ENCODE measurements at regions not wholly inside any gene's neighbourhood (a gene's known extent, or its start where the extent isn't known, plus 50 kb on each side); places are given as distances from the start of the nearest gene placed in this dataset.

DNA sequence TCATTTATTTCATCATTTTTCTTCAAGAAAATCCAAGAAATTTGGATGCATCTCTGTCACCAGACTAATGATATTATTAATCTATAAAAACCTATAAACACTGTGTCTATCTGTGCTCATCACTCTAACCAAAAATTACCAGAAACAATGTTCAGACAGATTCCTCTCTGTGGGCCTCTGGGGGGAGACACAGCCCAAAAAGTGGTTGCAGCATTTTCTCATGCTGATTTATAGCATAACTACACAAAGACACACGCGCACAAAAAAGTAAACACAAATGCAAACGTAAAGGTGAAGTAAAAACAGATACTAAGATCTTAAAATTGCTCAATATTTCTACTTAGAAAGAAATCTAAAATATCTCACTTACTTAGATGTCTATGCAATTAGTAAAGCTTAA is 976.0 kb downstream of the GBE1 start:
- no peaks in the 10 kb centered on the region for H3K4me1 ChIP-seq (replicated peaks in 1 of 2; ENCODE audit: control insufficient read depth in 2 of 2, insufficient read depth in 2 of 2, low read length in 2 of 2)
- H3K4me2 ChIP-seq (ENCODE audit: insufficient read depth, low read length): no peak overlapping the region
- no peaks in the 10 kb centered on the region for H3K27me3 ChIP-seq (ENCODE audit: control insufficient read depth in 2 of 2, insufficient read depth in 2 of 2, low read length in 2 of 2)
- H3K79me2 ChIP-seq (ENCODE audit: control insufficient read depth, insufficient read depth, low read length): no peaks in the 10 kb centered on the region
- no peak overlapping the region for H2AFZ ChIP-seq (ENCODE audit: low read depth, low read length)
- no TSS peak for BruUV-seq (replicated peaks)
- H3K4me3 ChIP-seq: no peak overlapping the region
- TF ChIP-seq ZSCAN32 (CRISPR knock-in tag; IDR thresholded peaks at IDR 0.05): no peak
- no peak for TF ChIP-seq FIP1L1 (IDR thresholded peaks at IDR 0.05; ENCODE audit: low read depth, low read length, poor library complexity, severe bottlenecking)
- no peak for TF ChIP-seq DEAF1 (CRISPR knock-in tag; IDR thresholded peaks at IDR 0.05)
- no peak for TF ChIP-seq ESRRA (IDR thresholded peaks at IDR 0.05; ENCODE audit: borderline replicate concordance, low read depth)
- no peak for TF ChIP-seq SREBF2 (CRISPR knock-in tag; IDR thresholded peaks at IDR 0.05)
- TF ChIP-seq ZNF133 (CRISPR knock-in tag; IDR thresholded peaks at IDR 0.05): no peak
- TF ChIP-seq, protein P1, sequence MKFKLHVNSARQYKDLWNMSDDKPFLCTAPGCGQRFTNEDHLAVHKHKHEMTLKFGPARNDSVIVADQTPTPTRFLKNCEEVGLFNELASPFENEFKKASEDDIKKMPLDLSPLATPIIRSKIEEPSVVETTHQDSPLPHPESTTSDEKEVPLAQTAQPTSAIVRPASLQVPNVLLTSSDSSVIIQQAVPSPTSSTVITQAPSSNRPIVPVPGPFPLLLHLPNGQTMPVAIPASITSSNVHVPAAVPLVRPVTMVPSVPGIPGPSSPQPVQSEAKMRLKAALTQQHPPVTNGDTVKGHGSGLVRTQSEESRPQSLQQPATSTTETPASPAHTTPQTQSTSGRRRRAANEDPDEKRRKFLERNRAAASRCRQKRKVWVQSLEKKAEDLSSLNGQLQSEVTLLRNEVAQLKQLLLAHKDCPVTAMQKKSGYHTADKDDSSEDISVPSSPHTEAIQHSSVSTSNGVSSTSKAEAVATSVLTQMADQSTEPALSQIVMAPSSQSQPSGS (CRISPR knock-in tag; IDR thresholded peaks at IDR 0.05): no peak
- TF ChIP-seq THRAP3 (IDR thresholded peaks at IDR 0.05; ENCODE audit: borderline replicate concordance): no peak
- no peak for TF ChIP-seq MXI1 (IDR thresholded peaks at IDR 0.05; ENCODE audit: low read depth, low read length)
- no peak for TF ChIP-seq HCFC1 (IDR thresholded peaks at IDR 0.05; ENCODE audit: low read depth, low read length)
- no peak for TF ChIP-seq ZBTB17 (CRISPR knock-in tag; IDR thresholded peaks at IDR 0.05)
- TF ChIP-seq RB1 (IDR thresholded peaks at IDR 0.05; ENCODE audit: low read depth): no peak
- TF ChIP-seq, protein P2, sequence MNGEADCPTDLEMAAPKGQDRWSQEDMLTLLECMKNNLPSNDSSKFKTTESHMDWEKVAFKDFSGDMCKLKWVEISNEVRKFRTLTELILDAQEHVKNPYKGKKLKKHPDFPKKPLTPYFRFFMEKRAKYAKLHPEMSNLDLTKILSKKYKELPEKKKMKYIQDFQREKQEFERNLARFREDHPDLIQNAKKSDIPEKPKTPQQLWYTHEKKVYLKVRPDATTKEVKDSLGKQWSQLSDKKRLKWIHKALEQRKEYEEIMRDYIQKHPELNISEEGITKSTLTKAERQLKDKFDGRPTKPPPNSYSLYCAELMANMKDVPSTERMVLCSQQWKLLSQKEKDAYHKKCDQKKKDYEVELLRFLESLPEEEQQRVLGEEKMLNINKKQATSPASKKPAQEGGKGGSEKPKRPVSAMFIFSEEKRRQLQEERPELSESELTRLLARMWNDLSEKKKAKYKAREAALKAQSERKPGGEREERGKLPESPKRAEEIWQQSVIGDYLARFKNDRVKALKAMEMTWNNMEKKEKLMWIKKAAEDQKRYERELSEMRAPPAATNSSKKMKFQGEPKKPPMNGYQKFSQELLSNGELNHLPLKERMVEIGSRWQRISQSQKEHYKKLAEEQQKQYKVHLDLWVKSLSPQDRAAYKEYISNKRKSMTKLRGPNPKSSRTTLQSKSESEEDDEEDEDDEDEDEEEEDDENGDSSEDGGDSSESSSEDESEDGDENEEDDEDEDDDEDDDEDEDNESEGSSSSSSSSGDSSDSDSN (IDR thresholded peaks at IDR 0.05; ENCODE audit: borderline replicate concordance in 1 of 2, low read depth in 2 of 2, low read length in 2 of 2): no peak
- no peak for TF ChIP-seq SRSF7 (optimal IDR thresholded peaks at IDR 0.05; ENCODE audit: low read depth, low read length)
- TF ChIP-seq ZNF197 (CRISPR knock-in tag; IDR thresholded peaks at IDR 0.05; ENCODE audit: low read depth): no peak
- no peak for TF ChIP-seq ZBTB43 (CRISPR knock-in tag; IDR thresholded peaks at IDR 0.05)
- TF ChIP-seq, protein P3, sequence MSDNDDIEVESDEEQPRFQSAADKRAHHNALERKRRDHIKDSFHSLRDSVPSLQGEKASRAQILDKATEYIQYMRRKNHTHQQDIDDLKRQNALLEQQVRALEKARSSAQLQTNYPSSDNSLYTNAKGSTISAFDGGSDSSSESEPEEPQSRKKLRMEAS (CRISPR knock-in tag; IDR thresholded peaks at IDR 0.05): no peak
- DNase-seq (ENCODE audit: extremely low read depth in 1 of 4, low spot score in 3 of 4) (no peak), ATAC-seq (no peak), FAIRE-seq (no peak)
- H3K9me1 ChIP-seq (ENCODE audit: control insufficient read depth, insufficient read depth, low read length): no peaks in the 10 kb centered on the region
- no peaks in the 10 kb centered on the region for H4K20me1 ChIP-seq (replicated peaks; ENCODE audit: control insufficient read depth, insufficient read depth, low read length)
- CTCF ChIA-PET (ENCODE audit: low intra/inter-chr PET ratio): no interaction called here
- no peak overlapping the region for H3K9ac ChIP-seq (ENCODE audit: insufficient read depth in 1 of 2, low read depth in 2 of 2, low read length in 2 of 2)
- in situ Hi-C loops (cut with MboI) (no loop called here), intact Hi-C loops (cut with micrococcal nuclease) (no loop called here)
- WGBS (ENCODE audit: insufficient coverage, low coverage, missing lambda C conversion rate): 0% methylated on average over 3 of the region's 3 CpGs
- POLR2A ChIA-PET: no interaction called here
- H3K36me3 ChIP-seq (ENCODE audit: control insufficient read depth, insufficient read depth, low read length): no peaks in the 10 kb centered on the region
- no peaks in the 10 kb centered on the region for H3K9me3 ChIP-seq (replicated peaks; ENCODE audit: control insufficient read depth, insufficient read depth, low read depth, low read length)
- no peak overlapping the region for H3K27ac ChIP-seq (ENCODE audit: extremely low read depth, low read depth, low read length)

Data from K562 (cell line).